ENCODE measurements at regions not wholly inside any gene's neighbourhood (a gene's known extent, or its start where the extent isn't known, plus 50 kb on each side); places are given as distances from the start of the nearest gene placed in this dataset.
A peak's percentile ranks its signal among the peaks of the same experiment; 100 is the strongest.

DNA sequence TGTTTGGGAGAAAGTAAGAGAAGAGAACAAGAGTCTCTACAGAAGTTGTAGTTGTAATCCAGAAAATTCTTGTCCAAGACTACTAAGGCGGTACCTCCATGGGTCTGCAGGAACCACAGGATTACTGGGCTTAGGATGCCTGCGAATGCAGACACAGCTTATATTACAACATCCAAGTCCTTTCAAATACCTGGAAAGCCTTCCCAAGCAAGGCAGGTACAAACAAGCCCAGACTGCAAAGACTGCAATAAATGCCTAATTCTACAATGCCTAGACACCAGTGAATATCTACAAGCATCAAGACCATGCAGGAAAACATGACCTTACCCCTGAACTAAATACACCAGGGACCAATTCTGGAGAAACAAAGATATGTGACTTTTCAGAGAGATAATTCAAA, 178.2 kb downstream of the ARL4A start:
- in situ Hi-C loops (cut with HindIII; ENCODE audit: low pct_ligation_motif_present, low pct_unique_long_range_greater_than_20kb, low sequenced_read_pairs), result no loop called here
- no peak for DNase-seq

GRCh38 chr7:12866207-12866606, 178.8 kb downstream of the ARL4A start:
- in situ Hi-C loops (cut with HindIII; ENCODE audit: low pct_ligation_motif_present, low pct_unique_long_range_greater_than_20kb, low sequenced_read_pairs), result no loop called here
- DNase-seq, result no peak

DNA sequence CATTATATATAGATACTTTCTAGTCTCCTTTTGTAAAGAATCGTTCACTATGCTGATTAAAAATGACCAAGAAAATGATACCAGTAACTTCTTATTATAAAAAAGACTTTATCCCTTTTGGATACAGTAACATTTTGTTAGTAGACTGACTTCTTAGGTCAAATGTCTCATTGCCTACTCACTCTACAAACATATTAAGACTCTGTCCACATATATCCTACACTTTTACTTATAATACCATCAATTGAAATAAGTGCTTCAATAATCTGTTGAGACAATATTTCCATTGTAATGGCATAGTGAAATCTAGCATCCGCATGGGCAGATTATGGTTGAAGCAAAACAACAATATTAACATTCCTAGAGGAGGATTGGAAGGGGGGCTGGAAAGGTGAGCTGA, 180.6 kb downstream of the ARL4A start:
- in situ Hi-C loops (cut with HindIII; ENCODE audit: low pct_ligation_motif_present, low pct_unique_long_range_greater_than_20kb, low sequenced_read_pairs), result no loop called here
- no peak for DNase-seq

DNA sequence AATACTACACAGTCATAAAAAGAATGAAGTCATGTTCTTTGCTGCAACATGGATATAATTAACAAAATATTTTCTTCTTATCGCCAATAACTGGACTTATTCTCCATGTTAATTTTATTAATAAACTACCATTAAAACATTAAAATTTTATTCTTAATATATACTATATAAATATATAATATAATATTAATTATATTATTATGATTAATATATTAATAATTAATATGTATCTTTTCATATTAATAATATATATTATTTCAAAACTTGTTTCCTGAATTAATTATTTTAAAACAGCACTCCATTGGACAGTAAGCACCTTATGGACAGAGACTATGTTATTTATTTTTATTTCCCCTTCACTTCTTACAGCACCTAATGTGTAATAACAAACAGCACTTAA, 182.8 kb downstream of the ARL4A start:
- in situ Hi-C loops (cut with HindIII; ENCODE audit: low pct_ligation_motif_present, low pct_unique_long_range_greater_than_20kb, low sequenced_read_pairs), result no loop called here

GRCh38 chr7:12872487-12872886, 185.1 kb downstream of the ARL4A start:
- no peak for DNase-seq
- in situ Hi-C loops (cut with HindIII; ENCODE audit: low pct_ligation_motif_present, low pct_unique_long_range_greater_than_20kb, low sequenced_read_pairs), result no loop called here

More for the DNA sequence above, 182.8 kb downstream of the ARL4A start:
- DNase-seq, result no peak

- in situ Hi-C loops (cut with HindIII; ENCODE audit: low pct_ligation_motif_present, low pct_unique_long_range_greater_than_20kb, low sequenced_read_pairs), result no loop called here
- no peak for DNase-seq
These were observed 186.1 kb downstream of the ARL4A start for GRCh38 chr7:12873571-12873970.

DNA sequence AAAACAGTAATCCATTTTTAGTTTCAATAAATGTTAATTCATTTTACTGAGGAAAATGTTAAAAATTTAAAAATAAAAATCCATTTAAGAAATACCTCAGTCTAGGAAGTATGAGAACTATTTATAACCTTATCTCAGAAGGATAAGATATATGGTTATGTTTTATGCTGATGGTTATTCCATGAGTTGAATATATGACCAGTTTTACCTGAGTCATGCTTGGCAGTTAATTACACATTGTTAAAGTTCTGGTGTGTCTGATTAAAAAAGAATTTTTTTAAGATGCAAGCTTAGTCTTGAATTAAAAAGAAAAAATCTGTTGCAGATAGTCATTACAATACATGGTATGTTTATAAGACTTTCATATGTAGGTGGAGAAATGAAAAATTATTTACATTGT, 191.7 kb downstream of the ARL4A start:
- in situ Hi-C loops (cut with HindIII; ENCODE audit: low pct_ligation_motif_present, low pct_unique_long_range_greater_than_20kb, low sequenced_read_pairs), result no loop called here
- no peak for DNase-seq

DNA sequence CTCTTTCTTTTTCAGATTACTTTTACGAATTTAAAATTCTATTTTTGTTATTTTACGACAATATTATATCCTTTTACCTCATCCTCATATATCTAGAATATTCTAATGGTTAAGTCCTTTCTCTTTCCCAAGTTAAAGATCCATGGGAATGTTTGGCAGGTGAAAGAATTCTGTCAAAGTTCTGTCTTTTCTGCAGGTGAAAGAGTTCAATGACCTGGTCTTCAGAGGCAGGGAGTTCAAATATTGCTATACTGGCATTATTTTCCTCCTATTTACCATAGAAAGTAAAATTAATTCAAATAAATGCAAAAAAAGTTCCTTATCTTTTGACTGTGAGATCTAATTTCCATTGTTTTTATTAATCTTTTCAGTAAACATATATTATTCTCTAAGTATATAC, 194.3 kb downstream of the ARL4A start:
- in situ Hi-C loops (cut with HindIII; ENCODE audit: low pct_ligation_motif_present, low pct_unique_long_range_greater_than_20kb, low sequenced_read_pairs), result no loop called here
- no peak for DNase-seq

DNA sequence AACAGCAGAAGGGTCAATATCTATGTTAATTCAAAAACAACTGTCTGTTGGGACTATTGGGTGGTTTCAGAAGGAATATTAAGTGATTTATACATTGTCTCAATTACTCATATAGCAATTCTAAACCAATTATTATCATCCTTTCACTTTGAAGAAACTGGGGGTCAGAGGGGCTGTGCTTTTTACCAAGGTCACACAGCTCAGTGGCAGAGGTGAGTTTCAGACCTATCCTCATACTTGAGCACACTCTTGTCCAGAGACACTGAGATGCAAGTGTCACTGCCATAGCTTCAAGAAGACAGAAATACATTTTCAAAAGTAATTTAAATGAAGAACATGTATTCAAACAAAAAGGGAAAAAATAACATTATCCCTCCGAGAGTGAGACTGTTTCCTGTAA, 195.3 kb downstream of the ARL4A start:
- DNase-seq, result no peak
- in situ Hi-C loops (cut with HindIII; ENCODE audit: low pct_ligation_motif_present, low pct_unique_long_range_greater_than_20kb, low sequenced_read_pairs), result no loop called here

DNA sequence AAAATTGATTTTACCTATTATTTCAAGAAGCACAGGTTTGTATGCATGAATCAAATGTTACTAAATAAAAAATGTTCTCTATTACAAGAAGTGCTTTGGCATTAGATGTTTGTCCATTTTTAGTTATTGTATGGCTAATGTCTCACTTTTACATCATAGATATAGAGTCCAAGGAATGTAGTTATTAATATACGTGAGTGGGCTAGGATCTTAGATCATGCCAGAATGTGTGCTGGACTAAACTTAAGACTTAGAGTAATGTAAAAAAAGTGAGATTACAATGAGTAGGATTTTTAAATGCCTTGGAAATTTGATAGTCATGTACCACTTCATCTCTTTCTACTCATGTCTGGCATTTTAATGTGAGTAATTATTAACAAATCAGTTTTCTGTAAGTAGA, 196.6 kb downstream of the ARL4A start:
- in situ Hi-C loops (cut with HindIII; ENCODE audit: low pct_ligation_motif_present, low pct_unique_long_range_greater_than_20kb, low sequenced_read_pairs), result no loop called here
- DNase-seq, result peak; percentile 30

DNA sequence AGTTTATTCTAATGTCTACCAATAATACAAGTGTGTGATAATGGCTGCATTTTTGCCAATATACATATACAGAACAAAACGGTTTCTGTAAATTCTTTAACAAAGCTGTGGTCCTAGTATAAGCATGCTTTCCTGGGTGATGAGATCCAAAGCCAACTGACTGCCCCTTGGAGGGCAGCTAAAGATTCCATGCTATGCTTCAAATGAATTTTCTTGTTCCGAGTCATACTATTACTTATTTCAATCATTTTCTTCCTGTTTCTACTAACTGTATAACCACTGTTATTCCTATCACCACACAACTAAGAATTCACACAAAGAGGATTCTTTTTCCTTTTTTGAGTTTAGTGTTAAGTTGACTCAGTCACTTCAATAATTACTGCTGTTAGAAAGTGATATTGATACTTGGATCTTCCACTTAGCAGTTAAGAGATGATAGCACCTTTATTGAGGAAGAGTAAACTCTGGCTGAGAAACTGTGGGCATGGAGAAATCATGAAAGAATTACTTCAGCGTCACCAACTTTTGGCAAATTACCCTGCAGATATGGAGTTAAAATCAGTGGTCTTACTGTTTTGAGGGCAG, 197.5 kb downstream of the ARL4A start:
- DNase-seq, result peak; percentile 79
- in situ Hi-C loops (cut with HindIII; ENCODE audit: low pct_ligation_motif_present, low pct_unique_long_range_greater_than_20kb, low sequenced_read_pairs), result no loop called here

GRCh38 chr7:12888717-12889116, 201.3 kb downstream of the ARL4A start:
- no peak for DNase-seq
- in situ Hi-C loops (cut with HindIII; ENCODE audit: low pct_ligation_motif_present, low pct_unique_long_range_greater_than_20kb, low sequenced_read_pairs), result no loop called here

- no peak for DNase-seq
- in situ Hi-C loops (cut with HindIII; ENCODE audit: low pct_ligation_motif_present, low pct_unique_long_range_greater_than_20kb, low sequenced_read_pairs), result no loop called here
These were observed 202.0 kb downstream of the ARL4A start for GRCh38 chr7:12889391-12889790.

DNA sequence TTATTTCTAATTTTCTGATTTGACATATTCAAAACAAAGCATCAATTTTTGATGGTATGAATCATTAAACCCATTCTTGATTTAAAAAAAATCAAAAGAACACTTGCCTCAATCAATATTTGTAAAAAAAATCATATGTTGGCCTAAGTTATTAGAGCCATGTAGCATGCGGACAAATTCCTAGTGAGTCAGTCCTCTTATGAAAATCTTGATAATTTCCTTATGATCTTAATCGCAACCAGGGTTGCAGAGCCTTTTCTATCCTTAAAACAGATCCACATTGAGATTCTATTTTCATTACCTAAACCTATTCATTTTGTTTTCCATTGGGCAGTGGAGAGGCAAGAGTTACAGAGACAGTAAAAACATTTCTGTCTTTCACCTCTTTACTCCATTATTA, 203.2 kb downstream of the ARL4A start:
- DNase-seq, result no peak
- in situ Hi-C loops (cut with HindIII; ENCODE audit: low pct_ligation_motif_present, low pct_unique_long_range_greater_than_20kb, low sequenced_read_pairs), result no loop called here

DNA sequence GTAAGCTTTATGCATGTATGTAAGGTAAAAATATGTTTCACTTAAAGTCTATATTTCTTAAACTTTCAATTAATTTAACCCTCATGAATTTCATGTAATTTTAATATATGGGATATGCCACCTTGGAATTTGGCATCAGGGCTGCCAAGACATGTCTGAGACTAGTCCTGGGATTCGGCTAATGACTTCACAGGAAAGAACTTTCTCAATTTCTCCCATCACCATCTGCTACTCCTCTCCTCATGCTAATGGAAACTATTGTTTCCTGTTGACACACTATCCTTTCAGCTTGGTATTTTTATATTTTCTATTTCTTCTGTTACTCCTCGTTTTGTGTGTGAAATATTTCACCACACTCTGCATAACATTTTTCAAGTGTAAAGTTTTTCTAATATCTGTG, 205.9 kb downstream of the ARL4A start:
- DNase-seq, result no peak
- in situ Hi-C loops (cut with HindIII; ENCODE audit: low pct_ligation_motif_present, low pct_unique_long_range_greater_than_20kb, low sequenced_read_pairs), result no loop called here

DNA sequence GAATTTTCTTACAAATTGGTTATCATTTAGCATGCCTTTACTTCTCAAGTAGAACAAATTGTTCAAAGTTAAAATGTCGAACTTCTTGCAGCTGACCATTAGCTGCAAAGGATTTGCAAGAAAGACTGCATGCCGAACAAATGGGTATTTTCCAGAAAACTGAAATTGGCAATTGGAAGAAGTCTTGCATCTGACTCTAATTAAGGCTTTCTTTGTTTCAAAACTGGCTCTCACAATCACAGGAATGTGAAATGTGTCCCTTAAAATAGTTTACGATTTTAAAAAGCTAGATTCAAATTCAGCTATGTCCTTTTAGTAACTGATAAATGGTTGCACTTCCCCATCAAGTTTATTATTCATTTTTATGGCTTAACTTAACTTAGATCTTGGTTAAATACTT, 207.9 kb downstream of the ARL4A start:
- in situ Hi-C loops (cut with HindIII; ENCODE audit: low pct_ligation_motif_present, low pct_unique_long_range_greater_than_20kb, low sequenced_read_pairs), result no loop called here
- no peak for DNase-seq

GRCh38 chr7:12896316-12896715, 208.9 kb downstream of the ARL4A start:
- DNase-seq, result no peak

DNA sequence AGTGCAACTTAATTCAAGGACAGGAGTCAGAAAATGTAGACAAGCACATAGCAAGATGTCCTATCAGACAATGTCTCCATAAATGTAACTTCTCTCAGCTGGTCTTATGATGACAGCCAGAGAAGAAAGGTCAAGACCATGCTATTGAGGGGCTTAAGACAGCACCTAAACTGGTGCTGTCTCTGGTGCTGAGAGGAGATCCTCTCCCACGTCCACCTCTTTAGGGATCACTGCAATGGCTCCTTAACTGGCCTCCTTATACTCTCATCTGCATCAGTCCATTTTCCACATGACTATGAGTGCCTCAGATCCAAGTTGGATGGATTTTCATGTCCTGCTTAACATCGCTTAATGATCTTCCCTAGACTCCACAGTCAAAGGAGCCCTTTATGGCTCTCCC, 210.6 kb downstream of the ARL4A start:
- DNase-seq, result no peak
- in situ Hi-C loops (cut with HindIII; ENCODE audit: low pct_ligation_motif_present, low pct_unique_long_range_greater_than_20kb, low sequenced_read_pairs), result no loop called here

More at GRCh38 chr7:12896316-12896715, 208.9 kb downstream of the ARL4A start:
- in situ Hi-C loops (cut with HindIII; ENCODE audit: low pct_ligation_motif_present, low pct_unique_long_range_greater_than_20kb, low sequenced_read_pairs), result no loop called here

GRCh38 chr7:12898620-12899019, 211.2 kb downstream of the ARL4A start:
- no peak for DNase-seq
- in situ Hi-C loops (cut with HindIII; ENCODE audit: low pct_ligation_motif_present, low pct_unique_long_range_greater_than_20kb, low sequenced_read_pairs), result no loop called here

GRCh38 chr7:12905671-12906070, 218.2 kb downstream of the ARL4A start:
- no peak for DNase-seq
- in situ Hi-C loops (cut with HindIII; ENCODE audit: low pct_ligation_motif_present, low pct_unique_long_range_greater_than_20kb, low sequenced_read_pairs), result no loop called here

- in situ Hi-C loops (cut with HindIII; ENCODE audit: low pct_ligation_motif_present, low pct_unique_long_range_greater_than_20kb, low sequenced_read_pairs), result no loop called here
These were observed 220.3 kb downstream of the ARL4A start for GRCh38 chr7:12907774-12908173.

More at GRCh38 chr7:12907774-12908173, 220.3 kb downstream of the ARL4A start:
- DNase-seq, result no peak

Data from ACHN (cell line).